ENCODE measurements at regions not wholly inside any gene's neighbourhood (a gene's known extent, or its start where the extent isn't known, plus 50 kb on each side); places are given as distances from the start of the nearest gene placed in this dataset.
"Not testable (repeated sequence)": the region's sequence is repeated elsewhere in the genome, so short reads cannot be mapped to it uniquely, and the experiment has no call there.

DNA sequence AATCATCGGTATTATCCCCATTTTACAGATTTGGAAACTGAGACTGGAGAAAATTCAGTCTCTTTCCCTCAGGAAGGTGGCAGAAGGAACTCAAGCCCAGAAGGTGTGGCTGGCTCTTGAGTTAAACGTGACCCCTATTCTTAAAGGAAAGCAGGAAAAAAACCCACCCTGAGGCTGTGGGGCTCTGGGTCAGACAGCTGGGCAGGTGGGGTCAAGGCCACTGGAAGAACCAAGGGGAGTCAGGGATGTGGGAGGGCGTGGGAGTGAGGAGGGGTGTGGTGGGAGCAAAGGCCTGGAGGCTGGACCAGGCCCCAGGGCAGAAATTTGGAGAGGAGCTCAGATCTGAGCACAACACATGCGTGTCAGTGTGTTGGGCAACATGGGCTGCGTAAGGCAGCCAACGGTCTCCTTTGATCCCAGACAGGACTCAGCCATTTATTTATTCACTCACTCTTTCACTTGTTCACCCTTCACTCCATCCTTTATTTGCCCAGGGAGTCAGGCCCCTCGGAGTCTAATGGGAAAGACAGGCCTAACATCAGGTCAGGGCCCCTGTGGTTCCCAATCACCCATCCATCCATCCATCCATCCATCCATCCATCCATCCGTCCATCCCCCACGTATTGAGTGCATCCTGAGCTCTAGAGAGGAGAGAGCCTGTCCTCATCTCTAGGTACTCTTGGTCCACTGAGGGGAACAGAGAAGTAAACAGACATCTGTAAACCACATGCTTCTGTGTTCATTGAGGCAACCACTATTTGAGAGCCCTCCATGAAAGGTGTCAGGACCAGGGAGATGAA, 165.0 kb downstream of the VEGFA start:
- no peak for DNase-seq (ENCODE audit: low read depth)

DNA sequence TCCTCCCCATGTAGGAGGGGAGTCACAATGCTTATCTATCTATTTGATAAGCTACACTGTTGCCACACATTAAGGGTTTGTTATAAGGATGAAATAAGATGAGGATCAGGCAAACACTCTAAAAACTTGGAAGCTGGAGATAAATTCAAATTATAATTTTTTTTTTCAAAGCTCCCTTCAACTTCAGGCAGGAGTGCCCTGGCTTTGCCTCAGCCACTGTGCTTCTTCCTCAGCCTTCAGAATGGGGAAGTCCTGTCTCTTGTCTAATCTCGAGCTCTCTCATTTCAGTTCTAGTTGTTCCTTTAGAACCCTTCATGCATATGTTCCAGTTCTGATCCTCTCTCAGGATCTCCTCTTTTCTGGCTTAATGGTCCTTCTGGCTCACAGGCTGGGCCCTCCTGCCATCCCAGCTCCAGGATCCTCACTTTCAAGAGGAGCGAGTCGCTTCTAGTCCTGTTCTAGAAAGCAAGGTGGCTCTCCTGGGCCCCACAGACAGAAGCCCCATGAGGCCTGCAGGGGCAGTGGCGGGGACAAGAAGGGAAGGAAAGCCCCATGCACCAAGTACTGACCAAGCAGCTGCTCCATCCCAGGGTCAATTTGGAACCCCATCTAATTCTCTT, 164.3 kb downstream of the VEGFA start:
- DNase-seq (ENCODE audit: low read depth): no peak

GRCh38 chr6:43933148-43933885, 163.3 kb downstream of the VEGFA start:
- DNase-seq (ENCODE audit: low read depth): no peak

DNA sequence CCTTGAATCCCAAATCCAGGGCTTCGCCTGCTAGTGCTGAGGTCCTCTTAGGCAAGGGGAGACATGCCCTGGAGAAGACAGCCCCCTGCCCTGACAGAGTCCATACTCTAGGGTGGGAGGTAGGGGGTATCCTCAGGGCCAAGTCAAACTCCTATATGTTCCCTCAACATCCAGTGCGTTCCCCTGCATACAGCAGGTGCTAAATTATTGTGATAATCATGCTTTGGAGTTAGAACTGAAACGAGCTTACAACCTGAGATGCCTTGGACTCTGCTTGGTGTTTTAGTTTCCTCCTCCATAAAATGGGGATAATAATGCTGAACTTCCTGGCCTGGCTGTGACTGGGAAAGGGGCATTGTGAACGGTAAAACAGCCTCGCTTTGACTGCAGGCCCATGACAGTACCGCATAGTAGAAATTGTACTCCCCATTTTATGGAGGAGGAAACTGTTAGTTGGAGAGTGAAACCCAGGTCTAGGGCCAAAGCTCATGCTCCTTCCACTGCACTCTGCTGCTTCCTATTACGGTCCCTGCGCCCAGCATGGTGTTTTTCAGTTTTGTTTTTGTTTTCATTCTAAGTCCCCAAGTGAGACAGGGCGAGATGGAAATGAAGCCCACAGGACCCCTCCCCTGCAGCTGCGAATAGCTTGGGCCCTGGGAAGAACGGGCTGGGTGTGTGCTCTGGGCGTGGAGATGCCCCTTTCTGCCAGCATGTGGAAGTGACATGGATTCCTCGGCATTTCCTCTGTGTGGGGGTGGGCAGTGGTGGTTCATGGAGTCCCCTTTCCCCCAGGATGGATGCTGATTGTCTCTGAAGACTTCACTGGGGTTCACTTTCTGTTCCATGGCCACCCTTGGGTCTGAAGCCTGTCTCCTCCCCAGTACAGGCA, 162.5 kb downstream of the VEGFA start:
- no peak for DNase-seq (ENCODE audit: low read depth)

DNA sequence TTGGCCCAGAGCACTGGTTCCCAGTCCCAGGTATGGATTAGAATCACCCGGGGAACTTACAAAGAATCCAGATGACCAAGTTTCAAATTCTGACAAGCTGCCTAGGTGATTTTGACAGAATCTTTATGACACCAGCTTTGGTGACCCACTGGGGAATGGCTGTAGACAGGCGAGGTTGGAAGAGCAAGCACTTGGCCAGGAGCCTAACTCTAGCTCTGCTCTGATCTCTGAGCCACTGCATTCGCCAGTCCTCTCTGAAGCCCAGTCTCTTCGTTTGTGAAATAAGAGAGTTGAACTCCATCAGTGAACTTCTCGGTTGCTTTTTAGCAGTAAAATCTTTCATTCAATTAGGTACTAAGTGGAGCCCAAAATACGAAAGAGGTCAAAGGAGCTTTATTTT, 161.2 kb downstream of the VEGFA start:
- DNase-seq (ENCODE audit: low read depth): no peak

- DNase-seq (ENCODE audit: low read depth): no peak
Measured at GRCh38 chr6:43930440-43931154, 160.6 kb downstream of the VEGFA start.

GRCh38 chr6:43929511-43929910, 159.5 kb downstream of the VEGFA start:
- DNase-seq (ENCODE audit: low read depth): no peak

DNA sequence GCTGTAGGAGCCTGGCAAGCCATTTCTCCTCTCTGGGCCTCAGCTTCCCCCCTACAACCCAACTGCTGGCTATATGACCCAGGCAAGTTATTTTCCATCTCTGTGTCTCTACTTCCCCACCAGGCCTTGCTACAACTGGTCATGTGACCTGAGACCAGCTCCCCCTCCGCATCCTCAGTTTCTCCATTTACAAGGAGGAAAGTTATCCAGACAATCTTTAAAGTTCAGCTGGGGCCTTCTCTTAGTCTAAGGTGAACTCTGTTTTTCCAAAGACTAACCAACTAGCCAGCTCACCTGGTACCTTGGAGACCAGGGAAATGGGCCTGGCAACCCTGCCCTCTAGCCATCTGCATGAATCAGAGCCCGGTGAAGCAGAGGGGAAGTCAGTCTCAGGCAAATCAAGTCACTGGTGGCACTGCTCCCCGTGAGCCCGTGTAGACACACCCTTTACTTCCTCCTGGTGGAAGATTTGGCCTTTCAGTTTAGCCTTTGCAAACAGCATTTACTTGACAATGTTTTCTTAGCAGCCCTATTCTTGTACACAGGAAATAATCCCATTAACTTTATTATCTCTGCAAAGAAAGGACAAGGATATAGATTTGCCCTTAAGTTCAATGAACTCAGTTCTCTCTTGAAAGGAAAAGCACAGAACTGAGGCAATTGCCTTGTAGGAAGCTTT, 157.7 kb downstream of the VEGFA start:
- no peak for DNase-seq (ENCODE audit: low read depth)

DNA sequence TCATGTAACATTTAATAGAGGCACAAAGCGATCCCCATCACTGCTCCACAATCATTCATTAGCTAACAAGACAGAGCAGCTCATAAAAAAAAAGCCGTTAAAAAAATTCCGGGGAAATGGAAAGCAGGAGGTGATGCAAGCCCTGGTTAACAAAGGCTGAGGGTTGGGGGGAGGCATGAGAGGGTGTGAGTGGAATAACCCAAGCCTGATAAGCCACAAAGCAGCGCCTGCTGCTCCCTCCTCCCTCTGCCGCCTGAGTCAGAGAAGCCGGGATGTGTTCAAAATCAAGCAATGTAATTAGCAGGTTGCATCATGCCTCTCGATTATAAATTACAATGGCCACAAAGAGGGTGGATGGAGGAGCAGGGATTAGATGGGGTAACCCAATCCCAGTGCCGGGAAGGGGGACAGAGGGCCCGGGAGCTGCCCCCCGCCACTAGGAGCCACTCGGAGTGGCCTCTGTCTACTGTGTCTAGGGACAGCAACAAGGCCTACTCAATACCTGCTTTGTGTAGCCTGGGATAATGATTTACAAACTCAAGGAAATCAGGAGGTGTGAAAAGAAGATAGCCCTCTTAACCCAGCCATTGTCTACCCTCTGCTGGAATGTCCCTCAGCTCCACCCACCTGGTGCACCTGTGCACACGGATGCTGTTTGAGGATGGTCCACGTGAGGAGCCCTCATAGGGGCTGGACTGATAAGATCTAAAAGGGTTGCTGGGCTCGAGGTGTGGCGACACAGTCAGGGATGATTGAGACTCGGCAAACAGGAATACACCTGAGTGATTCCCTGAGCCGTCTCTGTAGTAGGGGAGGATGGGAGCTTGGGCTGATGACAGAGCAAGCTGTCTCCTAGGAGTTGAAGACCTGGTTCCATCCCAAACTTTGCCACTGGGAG, 156.9 kb downstream of the VEGFA start:
- DNase-seq (ENCODE audit: low read depth): peak; percentile 97

DNA sequence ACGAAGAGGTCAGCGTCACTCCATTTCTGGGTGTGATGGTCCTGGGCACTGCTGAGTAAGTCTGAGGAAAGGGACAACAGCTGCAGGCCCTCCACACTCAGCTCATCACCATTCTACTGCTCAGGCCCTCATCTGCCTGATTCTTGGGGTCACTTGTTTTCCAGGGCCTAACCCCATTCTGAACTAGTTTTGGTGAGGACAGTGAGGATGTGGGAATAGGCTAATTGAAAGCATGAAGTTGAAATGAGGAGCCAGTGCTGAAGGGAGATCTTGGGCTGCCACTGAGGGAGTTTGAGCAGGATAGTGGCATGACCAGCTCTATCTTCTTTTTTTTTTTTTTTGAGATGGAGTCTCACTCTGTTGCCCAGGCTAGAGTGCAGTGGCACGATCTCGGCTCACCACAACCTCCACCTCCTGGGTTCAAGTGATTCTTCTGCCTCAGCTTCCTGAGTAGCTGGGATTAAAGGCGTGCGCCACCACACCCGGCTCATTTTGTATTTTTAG, 155.7 kb downstream of the VEGFA start:
- DNase-seq (ENCODE audit: low read depth): not testable (repeated sequence)

- no peak for DNase-seq (ENCODE audit: low read depth)
Measured at GRCh38 chr6:43924222-43924702, 154.3 kb downstream of the VEGFA start.

GRCh38 chr6:43923376-43924221, 153.6 kb downstream of the VEGFA start:
- peak; percentile 56 for DNase-seq (ENCODE audit: low read depth)

- no peak for DNase-seq (ENCODE audit: low read depth)
Measured at GRCh38 chr6:43922426-43923375, 152.7 kb downstream of the VEGFA start.

DNA sequence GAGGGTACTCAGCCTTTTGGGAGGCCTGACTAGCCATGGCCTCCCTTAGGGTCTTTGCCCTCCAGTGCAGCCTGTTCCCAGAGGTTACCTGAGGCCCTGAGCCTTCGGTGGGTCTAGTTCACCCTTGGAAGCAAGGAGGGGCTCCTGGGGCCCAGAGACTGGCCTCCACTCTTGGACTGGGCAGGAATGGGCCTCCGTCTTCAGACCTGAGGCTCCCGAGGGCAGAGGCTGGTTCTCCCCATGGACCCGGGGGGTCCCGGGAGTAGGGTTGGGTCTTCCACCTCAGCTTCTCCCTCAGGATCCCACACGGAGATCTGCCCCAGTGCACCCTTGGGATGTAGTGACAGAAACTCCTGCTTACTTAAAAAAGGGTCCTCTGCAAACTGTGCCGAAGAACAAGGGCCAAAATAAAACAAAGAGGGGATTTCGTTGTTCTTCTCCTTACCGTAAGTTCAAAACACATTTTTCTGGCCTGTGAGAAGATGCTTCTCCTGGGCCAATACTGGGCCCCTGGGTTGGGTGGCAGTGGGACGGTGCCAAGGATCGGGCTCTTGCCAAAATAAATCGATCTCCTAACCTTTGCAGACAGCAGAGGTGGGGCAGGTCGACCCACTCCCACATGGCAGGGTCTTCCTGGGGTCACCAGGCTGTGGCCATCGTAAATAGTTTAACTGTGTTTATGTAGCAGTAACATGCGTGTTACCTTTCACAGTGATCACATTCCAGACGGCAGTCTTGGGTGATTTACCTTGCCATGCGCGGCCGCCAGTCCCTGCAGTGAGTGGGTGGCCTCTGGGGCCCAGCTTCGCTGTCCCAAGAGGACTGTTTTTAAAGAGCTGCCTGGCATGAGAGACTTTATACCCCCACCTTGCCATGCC, 151.8 kb downstream of the VEGFA start:
- no peak for DNase-seq (ENCODE audit: low read depth)

DNA sequence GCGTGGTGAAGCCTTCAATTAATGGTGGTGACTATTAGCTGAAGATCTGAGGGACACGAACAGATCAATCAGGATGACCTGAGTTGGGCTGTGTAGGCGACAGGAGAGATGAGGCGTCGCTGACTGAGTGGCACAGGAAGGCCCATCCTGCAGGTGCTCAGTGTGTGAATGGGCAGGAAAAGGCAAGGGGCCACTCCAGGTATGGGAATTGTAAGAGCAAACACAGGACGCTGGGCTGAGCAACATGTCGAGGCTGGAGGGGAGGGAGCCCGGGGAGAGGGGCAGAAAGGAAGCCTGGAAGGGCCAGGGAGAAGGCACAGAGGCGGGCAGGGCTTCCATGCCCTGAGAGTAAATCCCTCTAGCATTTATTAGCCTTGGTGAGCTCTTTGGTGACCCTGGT, 151.0 kb downstream of the VEGFA start:
- no peak for DNase-seq (ENCODE audit: low read depth)

GRCh38 chr6:43919774-43920173, 149.8 kb downstream of the VEGFA start:
- no peak for DNase-seq (ENCODE audit: low read depth)
